ENCODE measurements at regions not wholly inside any gene's neighbourhood (a gene's known extent, or its start where the extent isn't known, plus 50 kb on each side); places are given as distances from the start of the nearest gene placed in this dataset.

- no peak for TF ChIP-seq CTCF (conservative IDR thresholded peaks at IDR 0.05; ENCODE audit: low read depth, low read length)
- no peak overlapping the region for H3K4me3 ChIP-seq (ENCODE audit: low read depth, low read length)
- no peak for DNase-seq (ENCODE audit: low read depth)
These were observed 123.4 kb downstream of the ZFP36L2 start for GRCh38 chr2:43103093-43103404.

GRCh38 chr2:43102366-43103092 is 123.9 kb downstream of the ZFP36L2 start:
- no peak for TF ChIP-seq CTCF (conservative IDR thresholded peaks at IDR 0.05; ENCODE audit: low read depth, low read length)
- H3K4me3 ChIP-seq (ENCODE audit: low read depth, low read length) = no peak overlapping the region
- DNase-seq (ENCODE audit: low read depth) = peak; percentile 77

- no peak overlapping the region for H3K4me3 ChIP-seq (ENCODE audit: low read depth, low read length)
- no peak for DNase-seq (ENCODE audit: low read depth)
- TF ChIP-seq CTCF (conservative IDR thresholded peaks at IDR 0.05; ENCODE audit: low read depth, low read length) = no peak
These were observed 124.7 kb downstream of the ZFP36L2 start for GRCh38 chr2:43101751-43102150.

- peak overlapping the region; percentile 13 for H3K4me3 ChIP-seq (ENCODE audit: low read depth, low read length)
- TF ChIP-seq CTCF (conservative IDR thresholded peaks at IDR 0.05; ENCODE audit: low read depth, low read length) = no peak
- DNase-seq (ENCODE audit: low read depth) = no peak
These were observed 125.3 kb downstream of the ZFP36L2 start for GRCh38 chr2:43100883-43101662.

GRCh38 chr2:43100362-43100882 is 126.0 kb downstream of the ZFP36L2 start:
- H3K4me3 ChIP-seq (ENCODE audit: low read depth, low read length) = no peak overlapping the region
- no peak for DNase-seq (ENCODE audit: low read depth)
- no peak for TF ChIP-seq CTCF (conservative IDR thresholded peaks at IDR 0.05; ENCODE audit: low read depth, low read length)

- DNase-seq (ENCODE audit: low read depth) = no peak
- TF ChIP-seq CTCF (conservative IDR thresholded peaks at IDR 0.05; ENCODE audit: low read depth, low read length) = no peak
- no peak overlapping the region for H3K4me3 ChIP-seq (ENCODE audit: low read depth, low read length)
These were observed 126.6 kb downstream of the ZFP36L2 start for GRCh38 chr2:43099797-43100196.

Data from choroid plexus epithelial cell (primary cell).